VCaP (cell line): ENCODE measurements at regions not wholly inside any gene's neighbourhood (a gene's known extent, or its start where the extent isn't known, plus 50 kb on each side); places are given as distances from the start of the nearest gene placed in this dataset.

Source experiments
- H3K27ac ChIP-seq: fragments of 450-650 bp; 2 replicates; pipeline ENCODE4 v1.5.1; 2017
- CTCF ChIP-seq: fragments of 450-650 bp; conservative IDR thresholded peaks from 2 replicates; pipeline ENCODE4 v1.5.1; 2017; ENCODE audit warnings: mild to moderate bottlenecking, moderate library complexity

GRCh38 chr5:123880875-123881274 is 368.9 kb downstream of the CSNK1G3 start:
- H3K27ac ChIP-seq = no peak overlapping the region
- no peak for TF ChIP-seq CTCF

GRCh38 chr5:123879071-123879470 is 367.1 kb downstream of the CSNK1G3 start:
- no peak overlapping the region for H3K27ac ChIP-seq
- TF ChIP-seq CTCF = no peak

GRCh38 chr5:123876276-123876790 is 364.4 kb downstream of the CSNK1G3 start:
- TF ChIP-seq CTCF = no peak
- no peak overlapping the region for H3K27ac ChIP-seq

GRCh38 chr5:123875561-123876275 is 363.7 kb downstream of the CSNK1G3 start:
- no peak for TF ChIP-seq CTCF
- H3K27ac ChIP-seq = no peak overlapping the region

GRCh38 chr5:123874600-123875201 is 362.7 kb downstream of the CSNK1G3 start:
- no peak overlapping the region for H3K27ac ChIP-seq
- no peak for TF ChIP-seq CTCF

GRCh38 chr5:123873846-123874245 is 361.9 kb downstream of the CSNK1G3 start:
- no peak overlapping the region for H3K27ac ChIP-seq
- no peak for TF ChIP-seq CTCF

GRCh38 chr5:123871373-123871772 is 359.4 kb downstream of the CSNK1G3 start:
- TF ChIP-seq CTCF = no peak

More at GRCh38 chr5:123871373-123871772, 359.4 kb downstream of the CSNK1G3 start:
- H3K27ac ChIP-seq = no peak overlapping the region
